ENCODE measurements at regions not wholly inside any gene's neighbourhood (a gene's known extent, or its start where the extent isn't known, plus 50 kb on each side); places are given as distances from the start of the nearest gene placed in this dataset.
"Not testable (repeated sequence)": the region's sequence is repeated elsewhere in the genome, so short reads cannot be mapped to it uniquely, and the experiment has no call there.

GRCh38 chr6:51060262-51060762, 241.6 kb downstream of the TFAP2B start:
- DNase-seq, result no peak

GRCh38 chr6:51062166-51062722, 243.6 kb downstream of the TFAP2B start:
- DNase-seq, result no peak

GRCh38 chr6:51077821-51078518, 259.3 kb downstream of the TFAP2B start:
- DNase-seq, result no peak

DNA sequence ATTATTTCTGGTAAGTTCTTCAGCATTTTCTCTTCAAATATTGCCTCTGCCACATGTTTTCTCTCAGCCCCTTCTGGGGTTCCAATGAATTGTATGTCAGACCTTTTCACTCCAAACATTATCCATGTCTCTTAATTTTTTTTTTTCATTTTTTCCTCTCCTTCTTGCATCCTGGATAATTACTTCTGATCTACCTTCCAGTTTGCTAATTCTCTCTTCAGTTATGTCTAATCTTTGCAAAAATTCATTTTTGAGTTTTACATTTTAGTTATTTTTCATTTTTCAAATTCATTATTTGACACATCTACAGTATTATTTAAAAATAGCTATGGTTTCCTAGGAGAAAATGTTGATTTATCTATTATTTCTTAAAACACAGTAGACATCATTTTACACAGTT, 271.7 kb downstream of the TFAP2B start:
- no peak for DNase-seq

- DNase-seq, result no peak
Observed at GRCh38 chr6:51093871-51094270, 275.2 kb downstream of the TFAP2B start.

DNA sequence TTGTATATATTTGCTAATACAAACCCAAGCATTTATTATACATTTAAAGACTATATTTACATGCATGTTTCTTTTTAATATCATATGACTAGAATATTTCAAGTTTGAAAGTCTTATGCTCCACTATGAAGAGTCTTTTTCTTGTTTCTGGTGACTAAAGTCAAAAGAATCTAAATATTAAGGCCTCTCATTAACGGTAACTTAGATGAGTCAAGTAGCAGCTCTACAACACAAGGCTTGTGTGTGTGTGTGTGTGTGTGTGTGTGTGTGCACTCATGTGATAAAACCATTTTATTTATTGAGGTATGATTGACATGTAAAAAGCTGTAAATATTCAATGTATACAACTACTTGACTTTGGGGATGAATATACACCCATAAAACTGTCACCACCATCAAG, 275.6 kb downstream of the TFAP2B start:
- DNase-seq, result no peak

- DNase-seq, result no peak
Observed at GRCh38 chr6:51098246-51098645, 279.6 kb downstream of the TFAP2B start.

DNA sequence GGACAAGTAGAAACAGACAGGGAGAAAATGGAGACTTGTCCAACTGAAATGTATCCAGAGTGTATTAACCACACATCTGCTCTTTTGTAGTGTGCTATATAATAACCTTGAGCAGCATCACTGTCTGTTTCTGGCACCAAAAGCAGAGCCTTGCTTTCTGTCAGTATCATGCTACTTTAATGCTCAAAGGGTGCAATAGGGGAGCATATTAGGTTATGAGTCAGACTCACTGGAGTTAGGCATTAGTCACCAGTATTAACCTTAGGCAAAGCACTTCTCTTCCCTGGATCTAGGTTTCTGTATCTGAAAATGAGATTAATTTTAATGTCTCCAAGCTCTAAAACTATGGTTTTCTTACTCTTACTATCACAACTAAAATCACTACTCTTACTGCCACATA, 280.1 kb downstream of the TFAP2B start:
- no peak for DNase-seq

GRCh38 chr6:51099201-51099600, 280.5 kb downstream of the TFAP2B start:
- DNase-seq, result no peak

GRCh38 chr6:51105357-51105756, 286.7 kb downstream of the TFAP2B start:
- DNase-seq, result no peak

DNA sequence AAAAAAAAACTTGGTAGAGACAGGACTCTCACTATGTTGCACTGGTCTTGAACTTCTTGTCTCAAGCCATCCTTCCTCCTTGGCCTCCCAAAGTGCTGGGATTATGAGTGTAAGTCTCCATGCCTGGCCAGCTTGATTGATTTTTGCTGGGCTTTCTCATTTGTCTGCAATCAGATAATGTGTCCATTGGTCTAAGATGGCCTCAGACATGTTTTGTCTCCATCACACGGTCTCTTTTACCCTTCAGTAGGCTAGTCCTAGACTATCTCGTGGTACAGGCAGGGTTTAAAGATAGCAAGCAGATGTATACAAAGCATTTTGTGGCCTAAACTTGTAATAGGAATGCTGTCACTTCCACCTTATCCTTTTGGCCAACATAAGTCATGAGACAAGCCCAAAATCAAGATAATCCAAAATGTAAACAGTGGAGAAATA, 289.1 kb downstream of the TFAP2B start:
- DNase-seq, result no peak

DNA sequence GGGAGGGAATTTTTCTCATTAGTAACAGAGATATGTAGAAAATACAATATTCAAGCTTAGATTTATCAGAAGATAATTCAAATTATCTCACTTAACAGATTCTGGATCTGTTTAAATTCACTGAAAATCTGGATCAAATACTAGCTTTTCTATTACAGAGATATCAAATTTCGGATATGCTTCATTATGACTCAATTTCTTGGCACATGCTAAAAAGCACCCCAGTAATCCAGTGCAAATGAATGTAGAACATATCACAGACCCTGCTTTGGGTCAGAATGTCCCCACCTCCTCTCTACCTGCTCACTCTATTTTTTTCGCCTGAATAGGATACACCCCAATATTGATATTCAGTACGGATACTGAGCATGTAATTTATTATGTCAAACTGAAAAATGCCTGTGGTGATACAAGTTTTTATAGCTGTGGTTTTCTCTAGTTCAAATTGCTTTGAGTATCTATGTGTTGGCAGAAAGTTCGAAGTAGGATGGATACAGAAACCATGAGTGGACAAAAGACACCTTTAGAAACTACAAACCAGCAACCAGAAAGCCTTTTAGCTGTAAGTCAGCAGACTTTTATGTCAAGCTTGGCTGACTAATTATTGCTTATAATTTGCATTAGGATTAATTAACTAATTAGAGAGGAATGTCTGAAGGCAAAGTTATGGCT, 290.0 kb downstream of the TFAP2B start:
- DNase-seq, result no peak

GRCh38 chr6:51112731-51113130, 294.1 kb downstream of the TFAP2B start:
- DNase-seq, result no peak

DNA sequence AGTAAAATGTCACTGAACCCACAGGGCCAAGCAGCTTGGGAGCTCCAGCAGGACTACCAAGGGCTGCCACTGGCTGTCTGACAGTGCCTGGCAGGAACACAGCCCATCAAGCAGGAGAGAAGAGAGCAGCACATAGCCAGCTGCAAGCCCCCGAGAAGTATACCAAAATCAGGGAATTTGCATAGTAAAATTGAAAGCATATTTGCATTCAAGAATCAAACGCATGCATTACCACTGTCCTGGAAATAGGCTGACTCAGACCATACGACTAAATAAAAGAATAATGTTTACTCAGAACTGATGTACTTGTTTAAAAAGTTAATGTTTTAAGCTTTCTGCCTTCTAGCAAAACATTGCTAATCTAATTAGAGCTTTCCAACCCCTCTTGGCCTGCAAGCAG, 298.1 kb downstream of the TFAP2B start:
- no peak for DNase-seq

GRCh38 chr6:51118792-51119191, 300.1 kb downstream of the TFAP2B start:
- no peak for DNase-seq

DNA sequence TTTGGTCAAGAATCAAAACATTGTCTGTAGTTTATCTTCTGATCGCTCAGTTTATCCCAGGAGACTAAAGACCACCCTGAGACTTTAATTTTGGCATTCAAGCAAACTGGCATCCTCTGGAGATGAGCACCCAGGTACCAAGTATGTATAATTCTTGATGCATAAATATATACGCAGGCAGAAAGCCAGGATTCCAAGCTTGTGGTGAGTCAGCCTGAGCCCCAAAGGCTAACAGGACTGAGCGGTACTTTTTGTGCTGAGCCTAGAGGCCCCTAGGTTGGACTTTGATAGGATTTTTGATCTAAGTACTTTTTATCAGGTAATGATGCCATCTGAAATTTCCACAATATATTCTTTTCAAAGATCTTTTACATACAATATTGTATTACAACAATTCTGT, 301.3 kb downstream of the TFAP2B start:
- DNase-seq, result no peak

DNA sequence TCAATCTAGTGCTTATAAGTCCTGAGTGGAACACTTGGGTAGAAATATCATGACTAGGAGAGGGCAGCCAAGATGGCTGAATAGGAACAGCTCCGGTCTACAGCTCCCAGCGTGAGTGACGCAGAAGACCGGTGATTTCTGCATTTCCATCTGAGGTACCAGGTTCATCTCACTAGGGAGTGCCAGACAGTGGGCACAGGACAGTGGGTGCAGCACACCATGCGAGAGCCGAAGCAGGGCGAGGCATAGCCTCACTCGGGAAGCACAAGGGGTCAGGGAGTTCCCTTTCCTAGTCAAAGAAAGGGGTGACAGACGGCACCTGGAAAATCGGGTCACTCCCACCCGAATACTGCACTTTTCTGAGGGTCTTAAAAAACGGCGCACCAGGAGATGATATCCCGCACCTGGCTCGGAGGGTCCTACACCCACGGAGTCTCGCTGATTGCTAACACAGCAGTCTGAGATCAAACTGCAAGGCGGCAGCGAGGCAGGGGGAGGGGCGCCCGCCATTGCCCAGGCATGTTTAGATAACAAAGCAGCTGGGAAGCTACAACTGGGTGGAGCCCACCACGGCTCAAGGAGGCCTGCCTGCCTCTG, 302.8 kb downstream of the TFAP2B start:
- not testable (repeated sequence) for DNase-seq

DNA sequence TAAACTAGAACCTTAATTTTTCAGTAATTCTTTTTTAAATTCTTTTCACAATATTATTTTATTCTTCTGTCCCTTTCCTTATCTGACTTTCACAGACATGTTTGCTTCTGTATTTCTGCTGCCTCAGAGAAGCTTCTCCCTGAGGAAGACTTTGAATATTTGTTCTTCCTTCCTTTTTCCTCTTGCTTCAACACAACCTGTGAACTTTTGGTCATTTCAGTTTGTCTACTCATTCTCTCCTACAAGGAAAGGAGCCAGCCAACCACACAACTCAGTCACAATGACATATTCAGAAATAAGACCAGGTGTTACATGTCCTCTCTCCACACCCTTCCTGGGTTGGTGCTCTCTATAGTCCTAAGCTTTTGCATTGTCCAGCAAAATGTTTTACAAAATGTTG, 310.4 kb downstream of the TFAP2B start:
- no peak for DNase-seq

- no peak for DNase-seq
Observed at GRCh38 chr6:51137777-51138176, 319.1 kb downstream of the TFAP2B start.

- DNase-seq, result peak; percentile 31
Observed at GRCh38 chr6:51139950-51140385, 321.3 kb downstream of the TFAP2B start.

DNA sequence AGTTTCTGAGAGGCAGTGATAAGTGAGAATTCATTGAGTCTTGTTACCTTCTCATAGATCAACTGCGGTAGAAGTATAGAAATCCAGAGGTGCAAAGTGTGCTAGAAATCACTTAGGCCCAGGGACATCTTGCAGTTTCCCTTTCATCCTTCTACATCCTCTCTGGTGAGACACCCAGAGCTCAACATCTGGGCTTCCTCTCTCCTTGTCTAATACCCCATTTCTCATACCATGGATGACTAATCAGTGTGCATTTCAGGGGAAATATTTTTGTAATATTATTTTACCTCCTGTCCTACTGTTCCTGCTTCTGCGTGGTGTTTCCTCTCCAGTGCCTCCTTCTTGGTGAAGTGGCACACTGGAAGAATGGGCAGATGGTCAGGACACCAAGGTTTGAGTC, 322.4 kb downstream of the TFAP2B start:
- DNase-seq, result no peak

DNA sequence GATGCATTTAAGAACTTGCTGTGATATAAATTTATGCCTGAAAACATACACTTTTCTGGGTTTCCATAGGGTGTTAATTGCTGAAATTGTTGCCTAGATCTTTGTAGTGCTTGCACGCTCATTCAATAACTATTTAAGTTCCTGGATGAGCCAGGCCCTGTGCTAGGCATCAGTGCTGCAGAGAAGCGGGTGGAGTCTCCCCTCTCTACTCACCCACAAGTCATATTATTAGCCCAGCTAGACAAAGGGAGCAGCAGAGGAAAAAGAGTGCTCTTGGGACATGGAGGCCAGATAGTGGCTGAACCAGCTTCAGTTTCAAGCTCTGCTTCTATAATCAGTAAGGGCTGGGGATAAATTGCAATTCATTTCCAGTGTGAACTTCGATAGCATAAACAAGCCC, 329.1 kb downstream of the TFAP2B start:
- DNase-seq, result no peak

GRCh38 chr6:51152594-51152993, 333.9 kb downstream of the TFAP2B start:
- no peak for DNase-seq
